SK-N-MC (cell line): ENCODE measurements at regions not wholly inside any gene's neighbourhood (a gene's known extent, or its start where the extent isn't known, plus 50 kb on each side); places are given as distances from the start of the nearest gene placed in this dataset.

ENCODE experiments used
- DNase-seq: peaks from one replicate; pipeline ENCODE4 v3.0.0-alpha.2; 2011; ENCODE audit warnings: low read depth, low spot score
- H3K27ac ChIP-seq: fragments of 200-600 bp; sonication (generic); 2 replicates; pipeline ENCODE4 v1.5.1; 2016; ENCODE audit warnings: mixed run types
- H3K36me3 ChIP-seq: fragments of 200-600 bp; sonication (generic); 2 replicates; pipeline ENCODE4 v1.6.1; 2017; ENCODE audit warnings: antibody characterized with exemption, low read length, mixed read lengths; ENCODE audit not compliant: insufficient read depth
- H3K4me3 ChIP-seq: fragments of 200-600 bp; sonication (generic); 2 replicates; pipeline ENCODE4 v1.5.1; 2016
- H3K9ac ChIP-seq: fragments of 200-600 bp; sonication (generic); 2 replicates; pipeline ENCODE4 v1.8.0; 2017; ENCODE audit warnings: mixed run types, mixed read lengths; ENCODE audit not compliant: insufficient read length
- H3K9me3 ChIP-seq: fragments of 200-600 bp; sonication (generic); 2 replicates; pipeline ENCODE4 v1.6.1; 2017; ENCODE audit warnings: low read depth, mild to moderate bottlenecking, antibody characterized with exemption, low read length, moderate library complexity, mixed read lengths
- EZH2 ChIP-seq: fragments of 200-600 bp; sonication (generic); IDR thresholded peaks from one replicate; pipeline ENCODE4 v1.6.1; 2017; ENCODE audit warnings: antibody characterized with exemption
- FOXP2 ChIP-seq: optimal IDR thresholded peaks from 2 replicates; pipeline ENCODE3; 2011; ENCODE audit warnings: mild to moderate bottlenecking, moderate library complexity; ENCODE audit not compliant: insufficient read depth; ENCODE audit errors: extremely low read length, control extremely low read depth
- POLR2AphosphoS5 ChIP-seq: IDR thresholded peaks from 2 replicates; pipeline ENCODE4 v1.6.1; 2012; ENCODE audit warnings: mild to moderate bottlenecking, low read depth, low read length, borderline replicate concordance

DNA sequence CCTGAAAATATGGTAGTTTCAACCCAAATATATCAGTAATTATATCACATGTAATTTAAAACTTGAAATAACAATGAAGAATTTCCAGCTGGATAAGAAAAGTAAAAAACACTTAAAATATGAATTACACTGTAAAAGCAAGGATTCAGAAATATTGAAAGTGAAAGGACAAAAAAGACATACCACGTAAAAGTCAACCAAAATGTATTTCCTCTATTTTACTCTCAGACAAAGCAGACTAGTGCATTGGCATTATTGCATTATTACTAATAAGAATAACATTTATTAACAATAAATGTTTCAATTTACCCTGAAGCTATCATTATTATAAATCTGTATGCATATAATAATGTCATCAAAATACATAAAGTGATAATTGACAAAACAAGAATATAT is 445.1 kb upstream of the TRIB2 start:
- Histone ChIP-seq H3K9ac (no peak overlapping the region), H3K27ac (no peak overlapping the region), H3K9me3 (no peaks in the 10 kb centered on the region), H3K4me3 (no peak overlapping the region), H3K36me3 (no peaks in the 10 kb centered on the region)
- TF ChIP-seq POLR2AphosphoS5, result no peak
- TF ChIP-seq EZH2, result no peak
- no peak for TF ChIP-seq FOXP2
- no peak for DNase-seq

DNA sequence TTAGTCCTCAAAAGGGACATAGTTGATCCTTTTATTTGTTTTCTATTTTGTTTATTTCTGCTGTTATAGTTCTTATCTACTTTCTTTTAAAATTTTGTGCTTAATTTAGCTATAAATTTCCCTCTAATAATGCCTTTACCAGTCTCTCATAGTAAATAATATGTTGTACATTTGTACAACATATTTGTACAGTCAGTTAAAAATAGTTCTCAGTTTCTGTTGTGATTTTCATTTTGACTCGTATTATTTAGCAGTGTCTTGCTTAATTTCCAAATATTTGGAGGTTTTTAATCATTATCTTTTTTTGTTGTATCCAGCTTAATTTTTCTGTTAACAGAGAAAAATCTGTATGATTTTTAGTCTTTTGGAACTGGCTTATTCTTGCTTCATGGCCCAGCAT is 443.6 kb upstream of the TRIB2 start:
- no peaks in the 10 kb centered on the region for H3K36me3 ChIP-seq
- DNase-seq, result no peak
- no peak overlapping the region for H3K9ac ChIP-seq
- no peak for TF ChIP-seq FOXP2
- TF ChIP-seq POLR2AphosphoS5, result no peak
- no peak for TF ChIP-seq EZH2
- H3K27ac ChIP-seq, result no peak overlapping the region
- no peaks in the 10 kb centered on the region for H3K9me3 ChIP-seq
- no peak overlapping the region for H3K4me3 ChIP-seq

DNA sequence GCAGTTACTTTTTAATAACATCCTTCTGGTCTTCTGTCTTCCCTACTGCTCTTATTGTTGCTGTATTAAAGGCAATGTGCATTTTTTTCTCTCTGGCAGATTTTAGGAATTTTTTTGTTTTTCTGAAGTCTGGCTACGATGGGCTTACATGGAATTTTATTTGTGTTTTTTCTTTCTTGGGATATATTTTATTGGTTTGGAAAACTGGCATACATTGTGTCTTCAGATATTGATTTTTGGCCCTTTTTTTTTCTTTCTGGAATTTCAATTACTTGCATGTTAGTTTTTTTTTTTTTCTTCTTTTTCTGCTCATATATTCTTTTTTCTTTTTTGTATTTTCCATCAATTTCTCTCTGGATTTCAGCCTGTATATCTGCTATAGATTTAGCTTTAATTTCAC is 442.1 kb upstream of the TRIB2 start:
- Histone ChIP-seq H3K9me3 (no peaks in the 10 kb centered on the region), H3K27ac (no peak overlapping the region), H3K36me3 (no peaks in the 10 kb centered on the region), H3K4me3 (no peak overlapping the region), H3K9ac (no peak overlapping the region)
- TF ChIP-seq POLR2AphosphoS5 (no peak), FOXP2 (no peak), EZH2 (no peak)
- no peak for DNase-seq

DNA sequence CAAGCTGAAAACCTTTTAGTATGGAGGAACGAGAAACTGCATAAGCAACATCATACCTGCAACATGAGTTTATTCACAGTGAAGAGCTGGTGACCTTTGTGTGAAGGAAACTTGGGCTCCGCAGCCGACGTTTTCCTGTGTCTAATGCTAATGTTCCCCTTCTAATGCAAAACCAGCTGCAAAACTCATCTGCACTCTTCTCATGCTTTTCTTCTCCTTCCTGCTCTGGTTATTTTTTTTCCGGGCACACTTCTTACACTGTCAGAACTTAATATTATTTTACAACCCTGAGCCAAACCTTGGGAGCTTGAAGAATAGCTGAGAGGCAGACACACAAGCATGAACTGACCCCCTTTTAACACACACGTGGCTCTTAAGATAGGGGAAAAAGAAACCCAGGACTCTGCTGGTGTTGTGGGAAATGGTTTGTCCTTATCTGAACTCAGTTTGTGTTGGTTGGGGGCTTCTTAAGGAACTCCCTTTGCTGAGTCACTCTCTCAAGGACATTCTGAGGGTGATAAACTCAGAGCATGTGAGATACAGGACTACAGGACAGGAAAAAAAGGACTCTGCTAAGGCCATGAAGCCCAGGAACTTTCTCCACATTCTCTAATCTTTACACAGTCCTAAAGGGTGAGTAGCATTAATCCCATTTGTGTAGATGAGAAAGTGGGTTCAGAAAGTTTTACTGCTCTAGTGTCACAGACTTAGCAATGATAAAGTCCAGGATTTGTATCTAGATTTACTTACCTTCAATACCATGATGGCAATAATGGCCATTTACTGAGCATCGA is 439.3 kb upstream of the TRIB2 start:
- no peaks in the 10 kb centered on the region for H3K9me3 ChIP-seq
- no peak overlapping the region for H3K4me3 ChIP-seq
- no peak overlapping the region for H3K9ac ChIP-seq
- TF ChIP-seq EZH2 (no peak), FOXP2 (no peak), POLR2AphosphoS5 (no peak)
- no peak overlapping the region for H3K27ac ChIP-seq
- no peaks in the 10 kb centered on the region for H3K36me3 ChIP-seq
- DNase-seq, result no peak

DNA sequence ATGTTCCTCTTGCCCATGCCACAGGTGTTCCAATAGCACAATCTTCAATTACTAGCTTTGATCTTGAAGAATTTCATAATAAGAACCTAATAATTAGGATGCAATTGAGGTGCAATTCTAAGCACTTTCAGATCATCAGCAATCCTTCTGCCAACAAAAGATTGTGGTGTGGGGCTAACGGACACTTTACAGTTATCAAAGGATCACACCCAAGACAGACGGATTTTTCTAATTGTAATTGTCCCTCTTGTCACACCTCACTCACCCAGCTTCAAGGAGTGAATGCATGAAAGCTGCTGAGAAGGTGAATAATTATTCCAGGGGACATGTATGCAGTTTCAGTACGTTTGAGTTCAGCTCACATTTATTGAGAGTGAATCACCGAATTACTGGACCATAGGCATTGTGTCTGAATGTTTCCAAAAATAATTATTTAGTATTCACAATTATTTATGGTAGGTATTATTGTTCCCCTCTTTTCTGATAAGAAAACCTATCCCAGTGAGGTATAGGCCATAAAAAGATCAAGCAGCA is 438.5 kb upstream of the TRIB2 start:
- no peak overlapping the region for H3K27ac ChIP-seq
- no peaks in the 10 kb centered on the region for H3K9me3 ChIP-seq
- TF ChIP-seq FOXP2 (no peak), POLR2AphosphoS5 (no peak)
- no peak overlapping the region for H3K4me3 ChIP-seq
- no peak for DNase-seq
- H3K36me3 ChIP-seq, result no peaks in the 10 kb centered on the region
- H3K9ac ChIP-seq, result no peak overlapping the region

DNA sequence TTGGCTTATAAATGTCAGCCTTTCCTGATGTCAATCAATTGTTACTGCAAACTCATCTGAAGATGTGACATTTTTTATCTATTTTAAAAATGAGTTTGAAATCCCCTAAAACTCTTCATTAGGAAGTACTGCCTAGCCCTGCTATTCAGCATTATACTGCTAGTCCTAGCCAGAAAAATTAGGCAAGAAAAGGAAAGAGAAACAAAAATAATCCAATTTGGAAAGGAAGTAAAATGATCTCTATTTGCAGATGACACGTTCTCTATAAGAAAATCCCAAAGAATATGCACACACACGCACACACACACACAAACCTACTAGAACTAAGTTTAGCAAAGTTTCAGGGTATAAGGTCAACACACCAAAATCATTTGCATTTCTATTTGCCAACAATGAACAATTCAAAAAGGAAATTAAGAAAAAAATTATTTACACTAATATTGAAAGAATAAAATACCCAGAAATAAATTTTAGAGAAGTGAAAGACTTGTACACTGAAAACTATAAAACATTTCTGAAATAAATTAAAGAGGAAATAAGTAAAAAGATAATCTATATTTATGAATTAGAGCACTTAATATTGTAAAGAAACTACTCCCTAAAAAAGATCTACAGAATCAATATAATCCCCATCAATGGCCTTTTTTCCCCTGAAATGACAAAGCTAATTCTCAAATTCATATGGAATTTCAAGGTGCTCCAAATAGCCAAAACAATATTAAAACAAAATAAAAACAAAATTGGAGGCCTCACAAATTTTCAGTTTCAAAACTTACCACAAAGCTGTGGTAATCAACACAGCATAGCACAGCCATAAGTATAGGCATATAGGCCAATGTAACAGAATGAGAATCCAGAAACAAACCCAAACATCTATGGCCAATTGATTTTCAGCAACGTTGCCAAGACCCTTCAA is 433.7 kb upstream of the TRIB2 start:
- DNase-seq, result no peak

DNA sequence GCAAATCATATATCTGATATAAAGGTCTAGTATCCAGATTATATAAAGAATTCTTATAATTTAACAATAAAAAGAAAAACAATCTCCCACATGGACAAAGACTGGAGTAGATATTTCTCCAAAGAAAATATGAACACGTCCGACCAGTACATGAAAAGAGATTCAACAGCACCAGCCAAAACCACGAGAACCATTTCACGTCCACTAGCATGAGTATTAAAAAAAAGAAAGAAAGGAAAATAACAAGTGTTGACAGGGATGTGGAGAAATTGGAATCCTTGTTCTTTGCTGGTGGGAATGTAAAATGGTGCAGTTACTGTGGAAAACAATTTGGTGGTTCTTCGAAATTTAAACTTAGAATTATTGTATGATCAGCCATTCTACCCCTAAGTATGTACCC is 432.7 kb upstream of the TRIB2 start:
- Histone ChIP-seq H3K36me3 (no peaks in the 10 kb centered on the region), H3K9me3 (no peaks in the 10 kb centered on the region), H3K9ac (no peak overlapping the region), H3K27ac (no peak overlapping the region), H3K4me3 (no peak overlapping the region)
- no peak for DNase-seq
- TF ChIP-seq EZH2 (no peak), POLR2AphosphoS5 (no peak), FOXP2 (no peak)

More for the DNA sequence above, 433.7 kb upstream of the TRIB2 start:
- no peaks in the 10 kb centered on the region for H3K36me3 ChIP-seq
- H3K4me3 ChIP-seq, result no peak overlapping the region
- TF ChIP-seq FOXP2 (no peak), POLR2AphosphoS5 (no peak), EZH2 (no peak)
- H3K9ac ChIP-seq, result no peak overlapping the region
- H3K27ac ChIP-seq, result no peak overlapping the region
- no peaks in the 10 kb centered on the region for H3K9me3 ChIP-seq

DNA sequence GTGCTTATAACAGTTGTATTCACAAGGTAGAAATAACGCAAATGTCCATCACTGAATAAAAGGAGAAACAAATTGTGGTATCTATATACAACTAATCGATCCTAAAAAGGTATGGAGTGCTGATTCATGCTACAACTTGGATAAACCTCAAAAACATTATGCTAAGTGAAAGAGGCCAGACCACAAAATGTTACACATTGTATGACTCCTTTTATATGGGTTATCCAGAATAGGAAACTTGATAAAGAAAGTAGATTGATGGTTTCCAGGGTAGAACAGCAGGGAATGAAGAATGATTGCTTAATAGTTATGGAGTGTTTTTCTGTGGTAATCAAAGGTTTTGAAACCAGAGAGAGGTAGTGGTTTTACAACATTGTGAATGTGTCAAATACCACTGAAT is 432.2 kb upstream of the TRIB2 start:
- Histone ChIP-seq H3K9me3 (no peaks in the 10 kb centered on the region), H3K9ac (no peak overlapping the region), H3K4me3 (no peak overlapping the region), H3K27ac (no peak overlapping the region), H3K36me3 (no peaks in the 10 kb centered on the region)
- TF ChIP-seq FOXP2 (no peak), EZH2 (no peak)
- DNase-seq, result no peak
